BJ (cell line): ENCODE measurements at regions not wholly inside any gene's neighbourhood (a gene's known extent, or its start where the extent isn't known, plus 50 kb on each side); places are given as distances from the start of the nearest gene placed in this dataset.

Source experiments
- CTCF ChIA-PET: fragments of 350-600 bp; formaldehyde crosslinking; extraction: SDS; loops from one replicate; lab custom pipeline; 2021; ENCODE audit warnings: antibody characterized with exemption, inconsistent platforms; lab: Yijun Ruan, JAX
- POLR2A ChIA-PET: fragments of 300-600 bp; sonication (Branson Sonifier 250); formaldehyde crosslinking; extraction: SDS; loops from one replicate; lab custom pipeline; 2021; ENCODE audit warnings: antibody characterized with exemption; lab: Charles Lee
- DNase-seq: peaks from one replicate; pipeline ENCODE4 v3.0.0-alpha.2; 2011; ENCODE audit warnings: low read depth
- H3K27me3 ChIP-seq: 2 replicates; pipeline ENCODE4 v1.6.0; 2011; ENCODE audit warnings: low read length; ENCODE audit not compliant: control insufficient read depth, insufficient read depth
- H3K36me3 ChIP-seq: 2 replicates; pipeline ENCODE4 v1.5.1; 2011; ENCODE audit warnings: low read length; ENCODE audit not compliant: control insufficient read depth, insufficient read depth
- H3K4me3 ChIP-seq: 2 replicates; pipeline ENCODE4 v1.5.1; 2011; ENCODE audit warnings: low read depth, mild to moderate bottlenecking, control low read depth, low read length
- CTCF ChIP-seq: IDR thresholded peaks from 2 replicates; pipeline ENCODE4 v1.5.1; 2011; ENCODE audit warnings: low read depth, mild to moderate bottlenecking, control low read depth, inconsistent platforms, low read length, moderate library complexity; ENCODE audit not compliant: insufficient read depth

GRCh38 chrX:30483996-30484395 lies 93.6 kb downstream of the TASL start:
- Histone ChIP-seq H3K36me3 (no peaks in the 10 kb centered on the region), H3K4me3 (no peak overlapping the region), H3K27me3 (no peaks in the 10 kb centered on the region)
- POLR2A ChIA-PET = no interaction called here
- DNase-seq = no peak
- CTCF ChIA-PET = interaction anchor here (1.4 kb wide), 1 partner anchor 17 kb away, joined by 3 read pairs; no protein-coding TSS in a partner anchor
- no peak for TF ChIP-seq CTCF

GRCh38 chrX:30468471-30468870 lies 109.1 kb downstream of the TASL start:
- ChIA-PET CTCF (no interaction called here), POLR2A (no interaction called here)
- no peak for DNase-seq
- H3K36me3 ChIP-seq = no peaks in the 10 kb centered on the region
- H3K4me3 ChIP-seq = no peak overlapping the region
- no peak for TF ChIP-seq CTCF
- H3K27me3 ChIP-seq = no peaks in the 10 kb centered on the region
